Prostate gland (tissue), 2 donors: ENCODE measurements at regions not wholly inside any gene's neighbourhood (a gene's known extent, or its start where the extent isn't known, plus 50 kb on each side); places are given as distances from the start of the nearest gene placed in this dataset.

ENCODE experiments used
- CTCF ChIP-seq, 4 experiments: fragments of 200-600 bp in 2 of 4; fragments of 450-650 bp in 2 of 4; sonication (generic) in 2 of 4; IDR thresholded peaks; 1 replicate in 3 of 4; 2 replicates in 1 of 4; pipeline ENCODE4 v1.5.1; 2016 to 2019; ENCODE audit warnings: antibody characterized with exemption in 4 of 4, mild to moderate bottlenecking in 2 of 4, moderate library complexity in 2 of 4
- POLR2A ChIP-seq: fragments of 450-650 bp; IDR thresholded peaks from one replicate; pipeline ENCODE4 v1.6.1; 2016; ENCODE audit warnings: antibody characterized with exemption, mild to moderate bottlenecking
- POLR2AphosphoS5 ChIP-seq: sonication (generic); formaldehyde crosslinking; IDR thresholded peaks from one replicate; pipeline ENCODE4 v1.6.1; 2017; ENCODE audit warnings: antibody characterized with exemption

GRCh38 chr9:26695298-26695622 lies 197.3 kb downstream of the CAAP1 start:
- TF ChIP-seq CTCF (IDR thresholded peaks at IDR 0.05) (no peak), POLR2A (no peak), POLR2AphosphoS5 (no peak)
